Thyroid gland (tissue), 4 donors: ENCODE measurements at regions not wholly inside any gene's neighbourhood (a gene's known extent, or its start where the extent isn't known, plus 50 kb on each side); places are given as distances from the start of the nearest gene placed in this dataset.

Experiments used
- POLR2A ChIP-seq, 2 donors: fragments of 450-650 bp; IDR thresholded peaks; one replicate each; pipeline ENCODE4 v1.6.1; 2017; ENCODE audit warnings: antibody characterized with exemption in 2 of 2, mild to moderate bottlenecking in 2 of 2, moderate library complexity in 1 of 2
- TF ChIP-seq, protein P1 (sequence below), 6 experiments: fragments of 200-600 bp in 3 of 6; fragments of 450-650 bp in 3 of 6; sonication (generic) in 3 of 6; IDR thresholded peaks; one replicate each; pipeline ENCODE4 v1.5.1; 2016 to 2019; ENCODE audit warnings: antibody characterized with exemption in 6 of 6, mild to moderate bottlenecking in 2 of 6, inconsistent platforms in 1 of 6, moderate library complexity in 1 of 6

DNA sequence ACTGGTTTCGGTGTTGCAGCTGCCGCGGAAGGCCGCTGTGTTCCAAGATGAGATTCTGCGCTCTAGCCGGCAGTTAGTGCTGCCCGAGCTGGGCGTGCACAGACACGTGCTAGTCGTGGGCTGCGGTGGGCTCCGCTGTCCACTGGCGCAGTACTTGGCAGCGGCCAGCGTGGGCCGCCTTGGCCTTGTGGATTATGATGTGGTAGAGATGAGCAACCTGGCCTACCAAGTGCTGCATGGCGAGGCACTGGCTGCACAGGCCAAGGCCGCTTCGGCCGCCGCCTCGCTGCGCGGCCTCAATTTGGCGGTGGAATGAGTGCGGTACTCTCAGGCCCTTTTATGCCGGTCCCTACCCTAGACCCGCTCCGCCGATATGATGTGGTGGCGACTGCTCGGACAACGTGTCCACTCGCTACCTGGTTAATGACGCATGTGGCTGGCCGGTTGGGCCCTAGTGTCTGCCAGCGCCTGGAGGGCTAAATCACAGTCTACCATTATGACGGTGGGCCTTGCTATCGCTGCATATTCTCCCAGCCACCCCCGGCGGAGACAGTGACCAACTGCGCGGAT lies 102.2 kb downstream of the SNAPC1 start:
- no peak for TF ChIP-seq POLR2A (IDR thresholded peaks at IDR 0.05)
- TF ChIP-seq, protein P1, sequence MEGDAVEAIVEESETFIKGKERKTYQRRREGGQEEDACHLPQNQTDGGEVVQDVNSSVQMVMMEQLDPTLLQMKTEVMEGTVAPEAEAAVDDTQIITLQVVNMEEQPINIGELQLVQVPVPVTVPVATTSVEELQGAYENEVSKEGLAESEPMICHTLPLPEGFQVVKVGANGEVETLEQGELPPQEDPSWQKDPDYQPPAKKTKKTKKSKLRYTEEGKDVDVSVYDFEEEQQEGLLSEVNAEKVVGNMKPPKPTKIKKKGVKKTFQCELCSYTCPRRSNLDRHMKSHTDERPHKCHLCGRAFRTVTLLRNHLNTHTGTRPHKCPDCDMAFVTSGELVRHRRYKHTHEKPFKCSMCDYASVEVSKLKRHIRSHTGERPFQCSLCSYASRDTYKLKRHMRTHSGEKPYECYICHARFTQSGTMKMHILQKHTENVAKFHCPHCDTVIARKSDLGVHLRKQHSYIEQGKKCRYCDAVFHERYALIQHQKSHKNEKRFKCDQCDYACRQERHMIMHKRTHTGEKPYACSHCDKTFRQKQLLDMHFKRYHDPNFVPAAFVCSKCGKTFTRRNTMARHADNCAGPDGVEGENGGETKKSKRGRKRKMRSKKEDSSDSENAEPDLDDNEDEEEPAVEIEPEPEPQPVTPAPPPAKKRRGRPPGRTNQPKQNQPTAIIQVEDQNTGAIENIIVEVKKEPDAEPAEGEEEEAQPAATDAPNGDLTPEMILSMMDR (IDR thresholded peaks at IDR 0.05): no peak
